ENCODE measurements at regions not wholly inside any gene's neighbourhood (a gene's known extent, or its start where the extent isn't known, plus 50 kb on each side); places are given as distances from the start of the nearest gene placed in this dataset.

DNA sequence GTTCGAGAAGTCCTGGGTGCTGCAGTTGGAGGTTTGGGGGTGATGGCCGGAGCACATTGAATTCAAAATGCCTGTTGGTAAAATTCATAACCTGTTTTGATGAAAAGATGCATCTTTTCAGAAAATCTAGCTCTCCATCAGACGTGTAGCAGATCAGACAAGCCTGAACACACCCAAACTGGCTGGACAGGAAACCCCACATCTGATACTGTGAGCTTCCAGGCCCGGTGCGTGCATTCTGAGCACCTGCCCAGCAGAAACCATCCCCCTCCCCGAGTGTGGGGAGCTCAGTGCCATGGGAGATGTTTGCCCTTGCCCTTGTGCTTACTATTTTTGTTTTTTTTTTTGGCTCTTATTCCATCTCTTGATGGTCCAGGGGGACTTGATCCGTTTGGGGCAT, 417.1 kb downstream of the TCERG1L start:
- BruUV-seq (replicated peaks) = no TSS peak
- CTCF ChIA-PET = no interaction called here
- intact Hi-C loops (cut with micrococcal nuclease; ENCODE audit: unreplicated experiment) = no loop called here

DNA sequence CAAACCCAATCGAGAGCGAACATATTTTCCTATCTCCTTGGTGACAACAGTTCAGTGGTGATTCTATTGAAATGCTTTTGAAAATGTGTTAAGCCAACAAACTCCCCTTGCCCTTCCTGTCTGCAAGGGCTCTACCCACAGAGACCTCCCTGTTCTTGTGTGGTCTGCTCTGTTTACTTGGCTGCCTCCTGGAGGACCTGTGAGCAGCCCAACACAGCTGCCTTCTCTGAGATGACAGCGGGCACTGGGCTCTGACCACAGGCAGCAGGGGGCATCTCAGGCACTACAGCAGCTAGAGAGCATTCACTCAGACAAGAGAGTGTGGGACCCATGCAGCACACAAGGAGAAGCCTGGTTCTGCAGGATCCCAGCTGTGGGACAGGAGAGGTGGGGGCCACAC, 416.4 kb downstream of the TCERG1L start:
- DNase-seq (ENCODE audit: low spot score) = no peak
- intact Hi-C loops (cut with micrococcal nuclease; ENCODE audit: unreplicated experiment) = no loop called here
- TF ChIP-seq, protein P1, sequence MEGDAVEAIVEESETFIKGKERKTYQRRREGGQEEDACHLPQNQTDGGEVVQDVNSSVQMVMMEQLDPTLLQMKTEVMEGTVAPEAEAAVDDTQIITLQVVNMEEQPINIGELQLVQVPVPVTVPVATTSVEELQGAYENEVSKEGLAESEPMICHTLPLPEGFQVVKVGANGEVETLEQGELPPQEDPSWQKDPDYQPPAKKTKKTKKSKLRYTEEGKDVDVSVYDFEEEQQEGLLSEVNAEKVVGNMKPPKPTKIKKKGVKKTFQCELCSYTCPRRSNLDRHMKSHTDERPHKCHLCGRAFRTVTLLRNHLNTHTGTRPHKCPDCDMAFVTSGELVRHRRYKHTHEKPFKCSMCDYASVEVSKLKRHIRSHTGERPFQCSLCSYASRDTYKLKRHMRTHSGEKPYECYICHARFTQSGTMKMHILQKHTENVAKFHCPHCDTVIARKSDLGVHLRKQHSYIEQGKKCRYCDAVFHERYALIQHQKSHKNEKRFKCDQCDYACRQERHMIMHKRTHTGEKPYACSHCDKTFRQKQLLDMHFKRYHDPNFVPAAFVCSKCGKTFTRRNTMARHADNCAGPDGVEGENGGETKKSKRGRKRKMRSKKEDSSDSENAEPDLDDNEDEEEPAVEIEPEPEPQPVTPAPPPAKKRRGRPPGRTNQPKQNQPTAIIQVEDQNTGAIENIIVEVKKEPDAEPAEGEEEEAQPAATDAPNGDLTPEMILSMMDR (conservative IDR thresholded peaks at IDR 0.05; ENCODE audit: low read depth, low read length) = no peak
- no peak for TF ChIP-seq EZH2 (IDR thresholded peaks at IDR 0.05; ENCODE audit: borderline replicate concordance, low read depth, low read length, poor library complexity, severe bottlenecking)
- no peak overlapping the region for H3K27ac ChIP-seq (ENCODE audit: low read depth, low read length, poor library complexity, severe bottlenecking)
- no peaks in the 10 kb centered on the region for H3K36me3 ChIP-seq (ENCODE audit: insufficient read depth, low read length, poor library complexity, severe bottlenecking)
- CTCF ChIA-PET = no interaction called here
- no TSS peak for BruUV-seq (replicated peaks)
- H3K9me3 ChIP-seq (ENCODE audit: low read depth, low read length, poor library complexity, severe bottlenecking) = no peaks in the 10 kb centered on the region
- H3K4me1 ChIP-seq (ENCODE audit: insufficient read depth, low read length, poor library complexity, severe bottlenecking) = no peaks in the 10 kb centered on the region
- POLR2A ChIA-PET (ENCODE audit: low non-redundant PET) = no interaction called here
- H3K27me3 ChIP-seq (replicated peaks; ENCODE audit: insufficient read depth, low read depth, low read length, poor library complexity) = no peaks in the 10 kb centered on the region
- H3K4me3 ChIP-seq (ENCODE audit: low read depth, low read length, poor library complexity, severe bottlenecking) = no peak overlapping the region

More for the DNA sequence above, 417.1 kb downstream of the TCERG1L start:
- DNase-seq (ENCODE audit: low spot score) = no peak
- Histone ChIP-seq H3K27me3 (replicated peaks; ENCODE audit: insufficient read depth, low read depth, low read length, poor library complexity) (no peaks in the 10 kb centered on the region), H3K9me3 (ENCODE audit: low read depth, low read length, poor library complexity, severe bottlenecking) (no peaks in the 10 kb centered on the region), H3K36me3 (ENCODE audit: insufficient read depth, low read length, poor library complexity, severe bottlenecking) (no peaks in the 10 kb centered on the region), H3K27ac (ENCODE audit: low read depth, low read length, poor library complexity, severe bottlenecking) (no peak overlapping the region), H3K4me3 (ENCODE audit: low read depth, low read length, poor library complexity, severe bottlenecking) (no peak overlapping the region), H3K4me1 (ENCODE audit: insufficient read depth, low read length, poor library complexity, severe bottlenecking) (no peaks in the 10 kb centered on the region)
- POLR2A ChIA-PET (ENCODE audit: low non-redundant PET) = no interaction called here
- no peak for TF ChIP-seq EZH2 (IDR thresholded peaks at IDR 0.05; ENCODE audit: borderline replicate concordance, low read depth, low read length, poor library complexity, severe bottlenecking)
- TF ChIP-seq, protein P1 (conservative IDR thresholded peaks at IDR 0.05; ENCODE audit: low read depth, low read length) = no peak

DNA sequence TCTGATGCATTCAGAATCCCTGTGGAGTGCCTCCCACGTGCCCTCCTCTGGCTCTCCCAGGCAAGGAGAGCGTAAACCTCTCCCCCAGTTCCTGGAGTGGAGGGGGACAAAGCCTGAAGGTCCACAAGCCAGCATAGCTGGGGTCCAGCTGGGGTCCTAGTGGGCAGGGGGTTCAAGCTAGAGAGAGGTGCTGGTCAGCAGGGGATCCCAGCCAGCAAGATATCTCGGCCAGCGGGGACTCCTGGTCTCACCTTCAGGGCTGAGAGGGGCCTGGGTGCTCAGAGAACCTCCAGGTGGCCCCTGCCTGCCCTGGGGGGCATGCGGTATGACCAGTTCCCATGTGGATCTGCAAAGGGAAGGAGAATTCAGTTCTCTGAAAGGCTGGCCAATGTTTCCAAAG, 413.7 kb downstream of the TCERG1L start:
- ChIA-PET POLR2A (ENCODE audit: low non-redundant PET) (no interaction called here), CTCF (no interaction called here)
- DNase-seq (ENCODE audit: low spot score) = no peak
- no peak overlapping the region for H3K27ac ChIP-seq (ENCODE audit: low read depth, low read length, poor library complexity, severe bottlenecking)
- BruUV-seq (replicated peaks) = no TSS peak
- intact Hi-C loops (cut with micrococcal nuclease; ENCODE audit: unreplicated experiment) = no loop called here
- H3K36me3 ChIP-seq (ENCODE audit: insufficient read depth, low read length, poor library complexity, severe bottlenecking) = no peaks in the 10 kb centered on the region
- no peaks in the 10 kb centered on the region for H3K9me3 ChIP-seq (ENCODE audit: low read depth, low read length, poor library complexity, severe bottlenecking)
- H3K27me3 ChIP-seq (replicated peaks; ENCODE audit: insufficient read depth, low read depth, low read length, poor library complexity) = no peaks in the 10 kb centered on the region
- H3K4me3 ChIP-seq (ENCODE audit: low read depth, low read length, poor library complexity, severe bottlenecking) = no peak overlapping the region
- TF ChIP-seq, protein P1 (conservative IDR thresholded peaks at IDR 0.05; ENCODE audit: low read depth, low read length) = no peak
- TF ChIP-seq EZH2 (IDR thresholded peaks at IDR 0.05; ENCODE audit: borderline replicate concordance, low read depth, low read length, poor library complexity, severe bottlenecking) = no peak
- no peaks in the 10 kb centered on the region for H3K4me1 ChIP-seq (ENCODE audit: insufficient read depth, low read length, poor library complexity, severe bottlenecking)

Measured in A673 (cell line).